T-helper 2 cell treated with Interferon-gamma antibody and Interleukin-4, amounts not matched to agents 100 ng/mL and 5 ng/mL, for 36 hours (primary cell): ENCODE measurements at regions not wholly inside any gene's neighbourhood (a gene's known extent, or its start where the extent isn't known, plus 50 kb on each side); places are given as distances from the start of the nearest gene placed in this dataset.

Experiments used
- intact Hi-C: fragments of 100-400 bp; cut with micrococcal nuclease; formaldehyde crosslinking; loops from one replicate; pipeline ENCODE4 v1.15.1; 2023

GRCh38 chr9:105860516-105860915 lies 166.2 kb downstream of the TMEM38B start:
- intact Hi-C loops = loop anchor here (1.0 kb wide), 1 partner anchor 21 kb away; no protein-coding TSS in a partner anchor

GRCh38 chr9:105861972-105862371 lies 167.6 kb downstream of the TMEM38B start:
- intact Hi-C loops = no loop called here

GRCh38 chr9:105864248-105864898 lies 170.0 kb downstream of the TMEM38B start:
- intact Hi-C loops = no loop called here

- intact Hi-C loops = no loop called here
These were observed 170.9 kb downstream of the TMEM38B start for GRCh38 chr9:105865285-105865684.

- intact Hi-C loops = no loop called here
These were observed 177.2 kb downstream of the TMEM38B start for GRCh38 chr9:105871540-105871939.

- intact Hi-C loops = no loop called here
These were observed 179.5 kb downstream of the TMEM38B start for GRCh38 chr9:105873801-105874200.

- intact Hi-C loops = no loop called here
These were observed 183.4 kb downstream of the TMEM38B start for GRCh38 chr9:105877721-105878120.

GRCh38 chr9:105879181-105879580 lies 184.8 kb downstream of the TMEM38B start:
- intact Hi-C loops = no loop called here

GRCh38 chr9:105880517-105880916 lies 186.2 kb downstream of the TMEM38B start:
- intact Hi-C loops = loop anchor here (10.0 kb wide), 1 partner anchor 186 kb away; the partner anchor contains the start of gene TMEM38B

GRCh38 chr9:105881021-105881420 lies 186.7 kb downstream of the TMEM38B start:
- intact Hi-C loops = loop anchor here (1.0 to 10.0 kb wide), 4 partner anchors 21 to 272 kb away; partner anchors contain the start of gene TMEM38B

- intact Hi-C loops = loop anchor here (1.0 to 10.0 kb wide), 4 partner anchors 22 to 273 kb away; partner anchors contain the start of gene TMEM38B
These were observed 187.5 kb downstream of the TMEM38B start for GRCh38 chr9:105881654-105882349.

- intact Hi-C loops = loop anchor here (10.0 kb wide), 1 partner anchor 189 kb away; the partner anchor contains the start of gene TMEM38B
These were observed 189.5 kb downstream of the TMEM38B start for GRCh38 chr9:105883847-105884246.

- intact Hi-C loops = loop anchor here (10.0 kb wide), 1 partner anchor 190 kb away; the partner anchor contains the start of gene TMEM38B
These were observed 190.1 kb downstream of the TMEM38B start for GRCh38 chr9:105884416-105884815.

GRCh38 chr9:105886136-105886535 lies 191.8 kb downstream of the TMEM38B start:
- intact Hi-C loops = loop anchor here (10.0 kb wide), 1 partner anchor 191 kb away; the partner anchor contains the start of gene TMEM38B

GRCh38 chr9:105887679-105888078 lies 193.3 kb downstream of the TMEM38B start:
- intact Hi-C loops = loop anchor here (10.0 kb wide), 1 partner anchor 193 kb away; the partner anchor contains the start of gene TMEM38B

- intact Hi-C loops = no loop called here
These were observed 195.9 kb downstream of the TMEM38B start for GRCh38 chr9:105890046-105890822.

GRCh38 chr9:105900123-105900522 lies 205.8 kb downstream of the TMEM38B start:
- intact Hi-C loops = no loop called here

GRCh38 chr9:105901514-105902109 lies 207.3 kb downstream of the TMEM38B start:
- intact Hi-C loops = no loop called here

- intact Hi-C loops = no loop called here
These were observed 213.7 kb downstream of the TMEM38B start for GRCh38 chr9:105908069-105908468.

- intact Hi-C loops = no loop called here
These were observed 217.0 kb downstream of the TMEM38B start for GRCh38 chr9:105911104-105911911.
